Body of pancreas (tissue), 4 donors: ENCODE measurements at regions not wholly inside any gene's neighbourhood (a gene's known extent, or its start where the extent isn't known, plus 50 kb on each side); places are given as distances from the start of the nearest gene placed in this dataset.

Experiments
- CTCF ChIP-seq, 7 experiments: fragments of 450-650 bp in 4 of 7; fragments of 200-600 bp in 3 of 7; sonication (generic) in 3 of 7; IDR thresholded peaks; one replicate each; pipeline ENCODE4 v1.5.1; 2016 to 2019; ENCODE audit warnings: antibody characterized with exemption in 7 of 7
- POLR2A ChIP-seq, 3 donors: fragments of 450-650 bp; IDR thresholded peaks; one replicate each; pipeline ENCODE4 v1.6.1; 2016; ENCODE audit warnings: antibody characterized with exemption in 3 of 3, mild to moderate bottlenecking in 2 of 3

- TF ChIP-seq CTCF (IDR thresholded peaks at IDR 0.05), result no peak
- TF ChIP-seq POLR2A (IDR thresholded peaks at IDR 0.05), result no peak
Measured at GRCh38 chrX:100477467-100477866, 67.4 kb upstream of the PCDH19 start.
